NCI-H345 (cell line): ENCODE measurements at regions not wholly inside any gene's neighbourhood (a gene's known extent, or its start where the extent isn't known, plus 50 kb on each side); places are given as distances from the start of the nearest gene placed in this dataset.

Experiments used
- DNase-seq: peaks from one replicate; lab custom pipeline; 2025; lab: John Stamatoyannopoulos, UW

- DNase-seq: peak; percentile 84
These were observed 371.9 kb upstream of the ID4 start for GRCh38 chr6:19465256-19465655.

GRCh38 chr6:19465760-19466159 is 371.4 kb upstream of the ID4 start:
- DNase-seq: peak; percentile 52

- DNase-seq: no peak
These were observed 366.8 kb upstream of the ID4 start for GRCh38 chr6:19470333-19470732.

- no peak for DNase-seq
These were observed 365.0 kb upstream of the ID4 start for GRCh38 chr6:19472153-19472552.

- no peak for DNase-seq
These were observed 364.3 kb upstream of the ID4 start for GRCh38 chr6:19472850-19473249.

- DNase-seq: no peak
These were observed 359.6 kb upstream of the ID4 start for GRCh38 chr6:19477563-19477962.

GRCh38 chr6:19478273-19478672 is 358.9 kb upstream of the ID4 start:
- no peak for DNase-seq

GRCh38 chr6:19478992-19479391 is 358.2 kb upstream of the ID4 start:
- no peak for DNase-seq

- no peak for DNase-seq
These were observed 357.6 kb upstream of the ID4 start for GRCh38 chr6:19479551-19479950.

- peak; percentile 38 for DNase-seq
These were observed 344.3 kb upstream of the ID4 start for GRCh38 chr6:19492636-19493405.

- DNase-seq: no peak
These were observed 335.4 kb upstream of the ID4 start for GRCh38 chr6:19501737-19502245.

GRCh38 chr6:19502301-19502700 is 334.9 kb upstream of the ID4 start:
- DNase-seq: no peak

GRCh38 chr6:19515939-19516338 is 321.2 kb upstream of the ID4 start:
- no peak for DNase-seq

GRCh38 chr6:19519941-19520340 is 317.2 kb upstream of the ID4 start:
- DNase-seq: no peak

- DNase-seq: no peak
These were observed 312.6 kb upstream of the ID4 start for GRCh38 chr6:19524366-19525186.

GRCh38 chr6:19525673-19526072 is 311.5 kb upstream of the ID4 start:
- no peak for DNase-seq

GRCh38 chr6:19530188-19530587 is 307.0 kb upstream of the ID4 start:
- DNase-seq: no peak

GRCh38 chr6:19535351-19535750 is 301.8 kb upstream of the ID4 start:
- peak; percentile 94 for DNase-seq

GRCh38 chr6:19536838-19537237 is 300.3 kb upstream of the ID4 start:
- peak; percentile 27 for DNase-seq

- DNase-seq: peak; percentile 97
These were observed 299.1 kb upstream of the ID4 start for GRCh38 chr6:19538096-19538495.

- DNase-seq: no peak
These were observed 289.7 kb upstream of the ID4 start for GRCh38 chr6:19547507-19547906.

GRCh38 chr6:19549109-19549508 is 288.1 kb upstream of the ID4 start:
- no peak for DNase-seq

- no peak for DNase-seq
These were observed 286.8 kb upstream of the ID4 start for GRCh38 chr6:19550380-19550779.
